Uterus (tissue), 3 donors: ENCODE measurements at regions not wholly inside any gene's neighbourhood (a gene's known extent, or its start where the extent isn't known, plus 50 kb on each side); places are given as distances from the start of the nearest gene placed in this dataset.

Experiments used
- DNase-seq, 2 donors: peaks; one replicate each; pipeline ENCODE4 v3.0.0-alpha.2; 2019 to 2020
- H3K27ac ChIP-seq, 2 donors: fragments of 200-600 bp; sonication (generic); 1 replicate in 1 of 2; 2 replicates in 1 of 2; pipeline ENCODE4 v1.5.1; 2016 to 2018
- H3K27me3 ChIP-seq, 2 donors: fragments of 200-600 bp; sonication (generic); one replicate each; pipeline ENCODE4 v1.5.1; 2018 to 2019; ENCODE audit warnings: control low read depth in 1 of 2
- H3K36me3 ChIP-seq, 2 donors: fragments of 200-600 bp; sonication (generic); one replicate each; pipeline ENCODE4 v1.5.1; 2019; ENCODE audit warnings: control low read depth in 1 of 2
- H3K4me1 ChIP-seq, 2 donors: fragments of 200-600 bp; sonication (generic); one replicate each; pipeline ENCODE4 v1.5.1; 2018 to 2019; ENCODE audit warnings: control low read depth in 1 of 2
- H3K4me3 ChIP-seq, 2 donors: fragments of 200-600 bp; sonication (generic); 1 replicate in 1 of 2; 2 replicates in 1 of 2; pipeline ENCODE4 v1.5.1; 2018 to 2019; ENCODE audit warnings: mild to moderate bottlenecking in 1 of 2
- H3K9me3 ChIP-seq, 2 donors: fragments of 200-600 bp; sonication (generic); one replicate each; pipeline ENCODE4 v1.5.1; 2019; ENCODE audit warnings: control low read depth in 1 of 2
- CTCF ChIP-seq, 4 experiments: fragments of 200-600 bp in 2 of 4; fragments of 450-650 bp in 2 of 4; sonication (generic) in 2 of 4; IDR thresholded peaks; one replicate each; pipeline ENCODE4 v1.5.1; 2016 to 2019; ENCODE audit warnings: antibody characterized with exemption in 4 of 4, mild to moderate bottlenecking in 2 of 4, moderate library complexity in 1 of 4
- POLR2A ChIP-seq, 2 donors: fragments of 450-650 bp; IDR thresholded peaks; one replicate each; pipeline ENCODE4 v1.6.1; 2016; ENCODE audit warnings: antibody characterized with exemption in 2 of 2, mild to moderate bottlenecking in 1 of 2, moderate library complexity in 1 of 2
- intact Hi-C: fragments of 100-400 bp; cut with DNase I; formaldehyde crosslinking; loops from one replicate; pipeline ENCODE4 v1.15.1; 2023; ENCODE audit warnings: low total_unique reads
- donor health status: DM: yes; HTN: yes; CAD: no.

- DNase-seq: no peak
- Histone ChIP-seq H3K4me1 (no peaks in the 10 kb centered on the region), H3K4me3 (no peak overlapping the region), H3K9me3 (no peaks in the 10 kb centered on the region), H3K27ac (no peak overlapping the region), H3K36me3 (no peaks in the 10 kb centered on the region), H3K27me3 (no peaks in the 10 kb centered on the region)
- no peak for TF ChIP-seq CTCF (IDR thresholded peaks at IDR 0.05)
- no peak for TF ChIP-seq POLR2A (IDR thresholded peaks at IDR 0.05)
- intact Hi-C loops: no loop called here
Observed at GRCh38 chr14:83355609-83356008, 1822.0 kb upstream of the SEL1L start.

GRCh38 chr14:83356080-83356479 lies 1822.4 kb upstream of the SEL1L start:
- TF ChIP-seq POLR2A (IDR thresholded peaks at IDR 0.05) (no peak), CTCF (IDR thresholded peaks at IDR 0.05) (no peak)

DNA sequence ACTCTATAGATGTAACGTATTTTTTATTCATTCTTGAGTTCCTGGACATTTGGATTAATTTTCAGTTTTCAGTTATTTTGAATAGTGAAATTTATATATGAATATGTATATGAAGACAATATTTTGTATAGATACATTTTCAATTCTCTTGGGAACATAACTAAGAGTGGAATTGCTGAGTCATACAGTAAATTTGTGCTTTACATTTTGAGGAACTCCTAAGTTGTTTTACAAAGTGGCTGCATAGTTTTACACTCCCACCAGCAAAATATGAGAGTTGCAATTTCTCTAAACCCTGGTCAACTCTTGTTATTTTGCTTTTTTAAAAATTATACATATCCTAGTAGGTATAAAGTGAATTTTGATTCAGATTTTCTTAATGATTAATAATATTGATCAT lies 1838.6 kb upstream of the SEL1L start:
- Histone ChIP-seq H3K4me3 (no peak overlapping the region), H3K27ac (no peak overlapping the region), H3K27me3 (no peaks in the 10 kb centered on the region), H3K36me3 (no peaks in the 10 kb centered on the region), H3K9me3 (no peaks in the 10 kb centered on the region), H3K4me1 (no peaks in the 10 kb centered on the region)
- TF ChIP-seq CTCF (IDR thresholded peaks at IDR 0.05) (no peak), POLR2A (IDR thresholded peaks at IDR 0.05) (no peak)
- no peak for DNase-seq
- intact Hi-C loops: no loop called here

More at GRCh38 chr14:83356080-83356479, 1822.4 kb upstream of the SEL1L start:
- no peaks in the 10 kb centered on the region for H3K36me3 ChIP-seq
- intact Hi-C loops: no loop called here
- DNase-seq: no peak
- H3K4me3 ChIP-seq: no peak overlapping the region
- no peaks in the 10 kb centered on the region for H3K27me3 ChIP-seq
- no peak overlapping the region for H3K27ac ChIP-seq
- H3K4me1 ChIP-seq: no peaks in the 10 kb centered on the region
- H3K9me3 ChIP-seq: no peaks in the 10 kb centered on the region

DNA sequence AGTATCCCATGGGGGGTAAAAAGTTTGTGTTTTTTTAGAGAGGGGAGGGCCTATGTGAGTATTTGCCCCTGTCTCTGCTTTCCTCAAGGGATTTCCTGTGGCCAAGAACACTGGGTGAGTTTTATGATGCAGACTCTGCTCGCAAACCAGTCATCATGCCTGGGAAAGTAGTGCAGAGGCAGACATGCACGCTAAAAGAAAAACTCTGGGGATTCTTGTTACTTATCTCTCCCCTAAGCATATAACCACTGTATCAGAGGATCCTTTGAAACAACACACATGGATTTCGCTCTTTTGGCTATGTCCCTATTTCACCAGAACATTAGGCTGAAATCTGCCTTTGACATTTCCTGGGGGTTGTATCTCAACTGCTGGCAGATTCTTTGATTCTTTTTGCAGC lies 1845.8 kb upstream of the SEL1L start:
- Histone ChIP-seq H3K4me3 (no peak overlapping the region), H3K36me3 (no peaks in the 10 kb centered on the region), H3K27ac (no peak overlapping the region), H3K9me3 (no peaks in the 10 kb centered on the region), H3K27me3 (no peaks in the 10 kb centered on the region), H3K4me1 (no peaks in the 10 kb centered on the region)
- DNase-seq: no peak
- intact Hi-C loops: no loop called here
- TF ChIP-seq POLR2A (IDR thresholded peaks at IDR 0.05): no peak
- TF ChIP-seq CTCF (IDR thresholded peaks at IDR 0.05): no peak

GRCh38 chr14:83384253-83384652 lies 1850.6 kb upstream of the SEL1L start:
- intact Hi-C loops: no loop called here
- Histone ChIP-seq H3K9me3 (no peaks in the 10 kb centered on the region), H3K27me3 (no peaks in the 10 kb centered on the region), H3K4me1 (no peaks in the 10 kb centered on the region), H3K27ac (no peak overlapping the region), H3K36me3 (no peaks in the 10 kb centered on the region), H3K4me3 (no peak overlapping the region)
- TF ChIP-seq CTCF (IDR thresholded peaks at IDR 0.05) (no peak), POLR2A (IDR thresholded peaks at IDR 0.05) (no peak)
- no peak for DNase-seq
